K562 (cell line): ENCODE measurements at regions not wholly inside any gene's neighbourhood (a gene's known extent, or its start where the extent isn't known, plus 50 kb on each side); places are given as distances from the start of the nearest gene placed in this dataset.

ENCODE experiments used
- ATAC-seq: fragments of 200-7000 bp; cut with Tn5 transposase; 3 replicates; pipeline ENCODE4 v1.9.1; 2020; ENCODE audit warnings: moderate library complexity
- BruUV-seq: library from RNA; stranded (reverse); fragments of 400-500 nt; replicated peaks from 2 replicates; lab custom pipeline; 2021; lab: Mats Ljungman, UMichigan
- CTCF ChIA-PET: fragments of 300-600 bp; formaldehyde crosslinking; extraction: SDS; loops from one replicate; lab custom pipeline; 2021; ENCODE audit warnings: low intra/inter-chr PET ratio; lab: Yijun Ruan, JAX
- POLR2A ChIA-PET: fragments of 300-600, 350-650 bp; sonication (Branson Sonifier 250); formaldehyde crosslinking; extraction: SDS; loops from one replicate; lab custom pipeline; 2021; ENCODE audit warnings: antibody characterized with exemption, inconsistent platforms; lab: Yijun Ruan, JAX
- DNase-seq, 4 experiments: peaks; one replicate each; pipeline versions ENCODE4 v3.0.0 to v3.0.0-alpha.2; 2011 to 2018; ENCODE audit warnings: low spot score in 3 of 4, mixed read lengths in 3 of 4; ENCODE audit errors: extremely low read depth in 1 of 4
- FAIRE-seq: peaks from 2 replicates; lab custom pipeline; 2011; peaks lifted over from hg19 to GRCh38; lab: Jason Lieb, UNC
- H2AFZ ChIP-seq: 2 replicates; pipeline ENCODE4 v1.6.0; 2011; ENCODE audit warnings: low read depth, low read length, control low read depth, inconsistent platforms
- H3K27ac ChIP-seq: fragments of 200-600 bp; 3 replicates; pipeline ENCODE4 v1.8.0; 2011; ENCODE audit warnings: low read depth, mild to moderate bottlenecking, control low read depth, inconsistent platforms, low read length, moderate library complexity, mixed read lengths; ENCODE audit errors: extremely low read depth
- H3K27me3 ChIP-seq, 2 experiments: fragments of 300-600 bp in 1 of 2; 2 replicates in 1 of 2; 3 replicates in 1 of 2; pipeline versions ENCODE4 v1.6.0 to v1.8.0; 2011; ENCODE audit warnings: inconsistent platforms in 2 of 2, low read length in 2 of 2, mild to moderate bottlenecking in 1 of 2, mixed read lengths in 1 of 2, moderate library complexity in 1 of 2; ENCODE audit not compliant: control insufficient read depth in 2 of 2, insufficient read depth in 2 of 2
- H3K36me3 ChIP-seq: fragments of 300-600 bp; 3 replicates; pipeline ENCODE4 v1.8.0; 2011; ENCODE audit warnings: mild to moderate bottlenecking, low read length, inconsistent platforms; ENCODE audit not compliant: control insufficient read depth, insufficient read depth
- H3K4me1 ChIP-seq, 2 experiments: fragments of 200-600 bp in 1 of 2; replicated peaks in 1 of 2; 2 replicates in 1 of 2; 3 replicates in 1 of 2; pipeline versions ENCODE4 v1.5.1 to v1.8.0; 2011; ENCODE audit warnings: inconsistent platforms in 2 of 2, low read length in 2 of 2, mild to moderate bottlenecking in 1 of 2, mixed read lengths in 1 of 2, moderate library complexity in 1 of 2; ENCODE audit not compliant: control insufficient read depth in 2 of 2, insufficient read depth in 2 of 2
- H3K4me2 ChIP-seq: 2 replicates; pipeline ENCODE4 v1.6.1; 2011; ENCODE audit warnings: low read length, control low read depth, inconsistent platforms, mixed read lengths; ENCODE audit not compliant: insufficient read depth
- H3K4me3 ChIP-seq: fragments of 200-600 bp; sonication (generic), shearing (Covaris generic); 2 replicates; pipeline ENCODE4 v1.5.1; 2016; ENCODE audit warnings: control low read depth, inconsistent platforms
- H3K79me2 ChIP-seq: fragments of 200-600 bp; 3 replicates; pipeline ENCODE4 v1.8.0; 2011; ENCODE audit warnings: low read length, inconsistent platforms; ENCODE audit not compliant: control insufficient read depth, insufficient read depth
- H3K9ac ChIP-seq, 2 experiments: 2 replicates each; pipeline versions ENCODE4 v1.6.0 to v1.6.1; 2011; ENCODE audit warnings: low read depth in 2 of 2, low read length in 2 of 2, control low read depth in 1 of 2, inconsistent platforms in 1 of 2, mild to moderate bottlenecking in 1 of 2, mixed read lengths in 1 of 2; ENCODE audit not compliant: insufficient read depth in 1 of 2
- H3K9me1 ChIP-seq: one replicate; pipeline ENCODE4 v1.6.0; 2011; ENCODE audit warnings: inconsistent platforms, mild to moderate bottlenecking, low read length, moderate library complexity; ENCODE audit not compliant: control insufficient read depth, insufficient read depth
- H3K9me3 ChIP-seq: replicated peaks from 2 replicates; pipeline ENCODE4 v1.5.1; 2011; ENCODE audit warnings: low read depth, low read length, inconsistent platforms; ENCODE audit not compliant: control insufficient read depth, insufficient read depth
- H4K20me1 ChIP-seq: replicated peaks from 2 replicates; pipeline ENCODE4 v1.6.1; 2011; ENCODE audit warnings: low read length, inconsistent platforms, mixed read lengths; ENCODE audit not compliant: control insufficient read depth, insufficient read depth
- BRCA1 ChIP-seq, 2 experiments: fragments of 450-650 bp in 1 of 2; sonication (generic) in 1 of 2; formaldehyde crosslinking in 1 of 2; IDR thresholded peaks; 2 replicates each; pipeline versions ENCODE4 v1.5.0 to v1.6.1; 2017 to 2020; ENCODE audit warnings: mild to moderate bottlenecking in 1 of 2, missing genetic modification reagents in 1 of 2
- FOXP4 ChIP-seq: sonication (generic); formaldehyde crosslinking; IDR thresholded peaks from 2 replicates; pipeline ENCODE4 v1.8.0; 2022; ENCODE audit warnings: mild to moderate bottlenecking, missing genetic modification reagents, borderline replicate concordance
- PHB ChIP-seq: fragments of 250-450 bp; sonication (Bioruptor Pico); IDR thresholded peaks from 2 replicates; pipeline ENCODE4 v1.5.0; 2021
- PHF8 ChIP-seq: fragments of 200-600 bp; sonication (generic); IDR thresholded peaks from 2 replicates; pipeline ENCODE4 v1.6.1; 2012; ENCODE audit warnings: mixed run types, mild to moderate bottlenecking, inconsistent platforms, low read length, moderate library complexity, borderline replicate concordance
- ZBTB49 ChIP-seq: sonication (generic); formaldehyde crosslinking; IDR thresholded peaks from 2 replicates; pipeline ENCODE4 v1.8.0; 2022; ENCODE audit warnings: missing genetic modification reagents, mild to moderate bottlenecking, borderline replicate concordance
- WGBS: fragments of 100-300 bp; shearing (Covaris generic); methylation state at CpG from one replicate; pipeline ENCODE4 v1.1.6; 2016; ENCODE audit warnings: low coverage, mixed read lengths; ENCODE audit not compliant: insufficient coverage; ENCODE audit errors: missing lambda C conversion rate; 5-methylcytosine and 5-hydroxymethylcytosine counted together
- in situ Hi-C: fragments of 300-500 bp; cut with MboI; formaldehyde crosslinking; loops from 4 replicates; pipeline ENCODE4 v1.15.0; 2018; ENCODE audit warnings: inconsistent platforms, mixed read lengths
- intact Hi-C: fragments of 100-400 bp; cut with micrococcal nuclease; formaldehyde crosslinking; loops from 2 replicates; pipeline ENCODE4 v1.14.2; 2022

GRCh38 chr14:98304574-98304973 lies 967.4 kb downstream of the BCL11B start (continued):
- TF ChIP-seq BRCA1 (IDR thresholded peaks at IDR 0.05) (no peak), BRCA1 (CRISPR knock-in tag; IDR thresholded peaks at IDR 0.05) (no peak), PHB (CRISPR knock-in tag) (no peak), PHF8 (no peak)

GRCh38 chr14:98309591-98309990 lies 962.4 kb downstream of the BCL11B start:
- no peak for ATAC-seq
- ChIA-PET POLR2A (no interaction called here), CTCF (no interaction called here)
- 0% methylated on average over 1 of the region's 1 CpG for WGBS
- Histone ChIP-seq H2AFZ (no peak overlapping the region), H3K27ac (no peak overlapping the region), H3K9ac (no peak overlapping the region), H3K4me3 (no peak overlapping the region), H3K27me3 (no peaks in the 10 kb centered on the region), H3K79me2 (no peaks in the 10 kb centered on the region), H4K20me1 (no peaks in the 10 kb centered on the region), H3K36me3 (no peaks in the 10 kb centered on the region), H3K4me1 (no peaks in the 10 kb centered on the region), H3K9me3 (no peaks in the 10 kb centered on the region), H3K9me1 (no peaks in the 10 kb centered on the region), H3K4me2 (no peak overlapping the region)
- DNase-seq, result no peak
- intact Hi-C loops (no loop called here), in situ Hi-C loops (no loop called here)
- no peak for TF ChIP-seq ZBTB49 (CRISPR knock-in tag)
- TF ChIP-seq FOXP4 (CRISPR knock-in tag), result no peak
- FAIRE-seq, result no peak
- no TSS peak for BruUV-seq
